ENCODE measurements at regions not wholly inside any gene's neighbourhood (a gene's known extent, or its start where the extent isn't known, plus 50 kb on each side); places are given as distances from the start of the nearest gene placed in this dataset.

GRCh38 chr12:11499806-11500187 lies 104.4 kb upstream of the PRB2 start:
- no peak for TF ChIP-seq CTCF (IDR thresholded peaks at IDR 0.05; ENCODE audit: poor library complexity)
- TF ChIP-seq EZH2phosphoT487 (IDR thresholded peaks at IDR 0.05; ENCODE audit: low read depth, severe bottlenecking, unreplicated experiment) = no peak
